Endothelial cell of umbilical vein (primary cell): ENCODE measurements at regions not wholly inside any gene's neighbourhood (a gene's known extent, or its start where the extent isn't known, plus 50 kb on each side); places are given as distances from the start of the nearest gene placed in this dataset.

Source experiments
- BruUV-seq: library from RNA; stranded (reverse); fragments of 400-500 nt; replicated peaks from 2 replicates; lab custom pipeline; 2021; lab: Mats Ljungman, UMichigan
- CTCF ChIA-PET: fragments of 300-600, 350-600 bp; sonication (Branson Sonifier 250); formaldehyde crosslinking; loops from one replicate; lab custom pipeline; 2021; ENCODE audit warnings: antibody characterized with exemption, inconsistent platforms; lab: Charles Lee
- POLR2A ChIA-PET: fragments of 300-600, 350-600 bp; sonication (Branson Sonifier 250); formaldehyde crosslinking; loops from one replicate; lab custom pipeline; 2021; ENCODE audit warnings: antibody characterized with exemption, inconsistent platforms; lab: Charles Lee
- DNase-seq: peaks from one replicate; pipeline ENCODE4 v3.0.0-alpha.2; 2011; ENCODE audit warnings: low read depth, low spot score
- FAIRE-seq: peaks from 2 replicates; lab custom pipeline; 2011; peaks lifted over from hg19 to GRCh38; lab: Jason Lieb, UNC
- H2AFZ ChIP-seq: 2 replicates; pipeline ENCODE4 v1.6.0; 2012; ENCODE audit warnings: low read depth, low read length, control low read depth, inconsistent platforms
- H3K27ac ChIP-seq: 2 replicates; pipeline ENCODE4 v1.5.1; 2011; ENCODE audit warnings: low read depth, mild to moderate bottlenecking, control low read depth, low read length, moderate library complexity; ENCODE audit not compliant: insufficient read depth
- H3K27me3 ChIP-seq, 2 experiments: 2 replicates each; pipeline versions ENCODE4 v1.6.0 to v1.6.1; 2011; ENCODE audit warnings: low read length in 2 of 2, mixed read lengths in 1 of 2; ENCODE audit not compliant: control insufficient read depth in 2 of 2, insufficient read depth in 2 of 2
- H3K36me3 ChIP-seq, 2 experiments: 2 replicates in 1 of 2; 3 replicates in 1 of 2; pipeline ENCODE4 v1.5.1; 2011; ENCODE audit warnings: low read length in 2 of 2, mild to moderate bottlenecking in 1 of 2, moderate library complexity in 1 of 2; ENCODE audit not compliant: control insufficient read depth in 2 of 2, insufficient read depth in 2 of 2; ENCODE audit errors: extremely low read depth in 1 of 2
- H3K4me1 ChIP-seq: 3 replicates; pipeline ENCODE4 v1.5.1; 2011; ENCODE audit warnings: mild to moderate bottlenecking, low read length; ENCODE audit not compliant: control insufficient read depth, insufficient read depth; ENCODE audit errors: extremely low read depth
- H3K4me2 ChIP-seq: 2 replicates; pipeline ENCODE4 v1.6.1; 2011; ENCODE audit warnings: low read length, control low read depth, mixed read lengths; ENCODE audit not compliant: insufficient read depth
- H3K4me3 ChIP-seq, 3 experiments: fragments of 200-600 bp in 1 of 3; sonication (generic), shearing (Covaris generic) in 1 of 3; replicated peaks in 1 of 3; 2 replicates each; pipeline ENCODE4 v1.5.1; 2011 to 2016; ENCODE audit warnings: control low read depth in 3 of 3, low read length in 3 of 3, mild to moderate bottlenecking in 2 of 3, inconsistent platforms in 1 of 3, low read depth in 1 of 3, moderate library complexity in 1 of 3; ENCODE audit not compliant: insufficient read depth in 1 of 3
- H3K79me2 ChIP-seq: 2 replicates; pipeline ENCODE4 v1.6.0; 2012; ENCODE audit warnings: low read length, inconsistent platforms; ENCODE audit not compliant: control insufficient read depth, insufficient read depth
- H3K9ac ChIP-seq: replicated peaks from 2 replicates; pipeline ENCODE3; 2011; ENCODE audit warnings: low read length, control low read depth; ENCODE audit not compliant: insufficient read depth; ENCODE audit errors: extremely low read depth
- H3K9me1 ChIP-seq: replicated peaks from 3 replicates; pipeline ENCODE4 v1.6.0; 2011; ENCODE audit warnings: mild to moderate bottlenecking, low read length; ENCODE audit not compliant: control insufficient read depth, insufficient read depth; ENCODE audit errors: extremely low read depth
- H3K9me3 ChIP-seq: replicated peaks from 2 replicates; pipeline ENCODE4 v1.5.1; 2012; ENCODE audit warnings: low read length, inconsistent platforms; ENCODE audit not compliant: control insufficient read depth, insufficient read depth
- H4K20me1 ChIP-seq: replicated peaks from 2 replicates; pipeline ENCODE3; 2011; ENCODE audit warnings: mild to moderate bottlenecking, low read length; ENCODE audit not compliant: control insufficient read depth, insufficient read depth; ENCODE audit errors: extremely low read depth
- EZH2 ChIP-seq: IDR thresholded peaks from 2 replicates; pipeline ENCODE4 v1.6.1; 2012; ENCODE audit warnings: borderline replicate concordance, low read depth, mild to moderate bottlenecking, moderate library complexity, low read length, inconsistent platforms; ENCODE audit not compliant: severe bottlenecking
- FOS ChIP-seq: IDR thresholded peaks from 2 replicates; pipeline ENCODE4 v1.6.1; 2011; ENCODE audit warnings: mild to moderate bottlenecking, low read length, moderate library complexity, borderline replicate concordance; ENCODE audit not compliant: insufficient read depth
- JUN ChIP-seq: IDR thresholded peaks from 2 replicates; pipeline ENCODE4 v1.6.1; 2011; ENCODE audit warnings: borderline replicate concordance, low read depth; ENCODE audit not compliant: insufficient read length, insufficient read depth
- MYC ChIP-seq: IDR thresholded peaks from one replicate; pipeline ENCODE4 v1.6.1; 2011; ENCODE audit warnings: mild to moderate bottlenecking, low read depth, low read length
- POLR2AphosphoS5 ChIP-seq: IDR thresholded peaks from 2 replicates; pipeline ENCODE4 v1.6.1; 2012; ENCODE audit warnings: low read depth, mild to moderate bottlenecking, control low read depth, low read length, moderate library complexity; ENCODE audit not compliant: insufficient read depth
- dilution Hi-C: fragments of 300-500 bp; cut with MboI; formaldehyde crosslinking; loops from one replicate; pipeline ENCODE4 v1.15.0; 2019; ENCODE audit warnings: low sequenced_read_pairs; ENCODE audit not compliant: extremely low pct_ligation_motif_present
- intact Hi-C: fragments of 100-400 bp; cut with micrococcal nuclease; formaldehyde crosslinking; loops from one replicate; pipeline ENCODE4 v1.10.0; 2022

DNA sequence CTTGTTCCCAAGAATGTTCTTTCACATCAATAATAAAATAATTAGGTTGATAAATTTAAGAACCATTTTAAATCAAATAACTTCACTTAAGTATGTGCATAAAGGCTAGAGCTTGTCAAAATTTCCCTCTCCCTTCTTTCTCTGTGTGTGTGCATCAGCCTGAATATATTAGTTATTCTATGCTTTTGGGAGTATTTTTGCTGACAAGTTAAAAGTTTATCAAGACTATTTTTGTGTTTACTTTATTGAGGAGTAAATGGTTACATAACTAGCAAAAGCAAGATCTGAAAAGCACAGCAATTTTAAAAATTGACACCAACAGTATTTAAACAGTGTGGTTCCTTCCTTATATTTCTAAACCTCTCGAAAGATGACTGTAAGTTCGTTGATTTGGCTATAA, 261.7 kb downstream of the ISL1 start:
- Histone ChIP-seq H3K36me3 (no peaks in the 10 kb centered on the region), H4K20me1 (no peaks in the 10 kb centered on the region), H3K9me1 (no peaks in the 10 kb centered on the region), H3K4me2 (no peak overlapping the region), H3K9ac (no peak overlapping the region), H3K27me3 (no peaks in the 10 kb centered on the region), H3K4me1 (no peaks in the 10 kb centered on the region), H2AFZ (no peak overlapping the region), H3K9me3 (no peaks in the 10 kb centered on the region), H3K27ac (no peak overlapping the region), H3K79me2 (no peaks in the 10 kb centered on the region), H3K4me3 (no peak overlapping the region)
- CTCF ChIA-PET: no interaction called here
- intact Hi-C loops: no loop called here
- no peak for DNase-seq
- POLR2A ChIA-PET: no interaction called here
- dilution Hi-C loops: no loop called here
- FAIRE-seq: no peak
- no peak for TF ChIP-seq FOS
- no TSS peak for BruUV-seq

DNA sequence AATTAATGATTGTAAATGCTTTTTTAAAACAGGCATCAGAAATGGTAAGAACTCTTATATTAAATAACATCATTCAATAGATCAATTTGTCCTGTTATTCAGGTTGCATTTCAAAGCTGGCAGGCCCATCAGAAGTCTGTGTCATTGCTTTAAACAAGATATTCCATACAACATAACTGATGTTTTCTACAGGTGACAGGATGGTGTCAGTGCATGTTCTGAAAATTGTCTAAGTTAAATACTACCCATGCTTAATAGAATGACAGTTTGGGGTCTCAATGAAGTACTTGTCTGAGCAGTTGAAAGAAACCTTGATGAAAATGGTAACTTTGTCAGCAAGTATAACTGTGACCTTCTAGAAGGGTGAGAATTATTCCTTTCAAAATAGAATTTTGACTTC, 263.2 kb downstream of the ISL1 start:
- dilution Hi-C loops: no loop called here
- Histone ChIP-seq H3K9me1 (no peaks in the 10 kb centered on the region), H3K27me3 (no peaks in the 10 kb centered on the region), H3K4me3 (no peak overlapping the region), H3K27ac (no peak overlapping the region), H3K9ac (no peak overlapping the region), H2AFZ (no peak overlapping the region), H4K20me1 (no peaks in the 10 kb centered on the region), H3K4me1 (peaks cover 6% of the 10 kb centered on the region), H3K36me3 (no peaks in the 10 kb centered on the region), H3K9me3 (no peaks in the 10 kb centered on the region), H3K79me2 (no peaks in the 10 kb centered on the region), H3K4me2 (no peak overlapping the region)
- no peak for TF ChIP-seq MYC
- TF ChIP-seq POLR2AphosphoS5: no peak
- TF ChIP-seq JUN: no peak
- TF ChIP-seq FOS: no peak
- no peak for TF ChIP-seq EZH2
- FAIRE-seq: no peak
- CTCF ChIA-PET: no interaction called here
- DNase-seq: no peak
- no TSS peak for BruUV-seq
- intact Hi-C loops: no loop called here
- POLR2A ChIA-PET: no interaction called here
